ENCODE measurements at regions not wholly inside any gene's neighbourhood (a gene's known extent, or its start where the extent isn't known, plus 50 kb on each side); places are given as distances from the start of the nearest gene placed in this dataset.

- Histone ChIP-seq H3K9me3 (ENCODE audit: control insufficient read depth in 4 of 4, low read length in 3 of 4) (no peaks in the 10 kb centered on the region), H3K4me1 (ENCODE audit: control insufficient read depth in 4 of 4, insufficient read depth in 4 of 4, low read length in 3 of 4) (no peaks in the 10 kb centered on the region), H3K36me3 (ENCODE audit: control insufficient read depth in 4 of 4, insufficient read depth in 3 of 4, low read depth in 1 of 4, low read length in 3 of 4) (no peaks in the 10 kb centered on the region), H3K9ac (ENCODE audit: low read depth in 1 of 2, low read length in 2 of 2) (no peak overlapping the region), H3K27me3 (ENCODE audit: control insufficient read depth in 4 of 4, insufficient read depth in 4 of 4, low read length in 3 of 4) (no peaks in the 10 kb centered on the region), H3K27ac (ENCODE audit: low read depth in 1 of 2, low read length in 2 of 2) (no peak overlapping the region), H3K4me3 (ENCODE audit: low read depth in 1 of 3, low read length in 3 of 3) (no peak overlapping the region)
- 89% methylated on average over 5 of the region's 5 CpGs for WGBS
- TF ChIP-seq RXRA (IDR thresholded peaks at IDR 0.05) (no peak), SP1 (IDR thresholded peaks at IDR 0.05) (no peak), HNF4A (conservative IDR thresholded peaks at IDR 0.05) (no peak), CTCF (IDR thresholded peaks at IDR 0.05; ENCODE audit: low read depth, low read length, missing input control) (no peak), GABPA (IDR thresholded peaks at IDR 0.05 in 1 of 2, conservative IDR thresholded peaks at IDR 0.05 in 1 of 2) (no peak), JUND (IDR thresholded peaks at IDR 0.05) (no peak), NR2F2 (IDR thresholded peaks at IDR 0.05) (no peak), ZBTB33 (IDR thresholded peaks at IDR 0.05) (no peak), YY1 (IDR thresholded peaks at IDR 0.05) (no peak), FOXA1 (IDR thresholded peaks at IDR 0.05) (no peak), REST (IDR thresholded peaks at IDR 0.05) (no peak), HNF4G (IDR thresholded peaks at IDR 0.05) (no peak), EGR1 (IDR thresholded peaks at IDR 0.05; ENCODE audit: low read depth in 2 of 2) (no peak), ATF3 (IDR thresholded peaks at IDR 0.05) (no peak), RAD21 (IDR thresholded peaks at IDR 0.05) (no peak), FOXA2 (IDR thresholded peaks at IDR 0.05) (no peak), TAF1 (conservative IDR thresholded peaks at IDR 0.05) (no peak), MAX (IDR thresholded peaks at IDR 0.05) (no peak)
- no peak for DNase-seq (ENCODE audit: low spot score)
Measured at GRCh38 chr10:27373566-27374160, 130.4 kb upstream of the RAB18 start.

Data from liver (tissue), 8 donors.